Activated naive CD4-positive, alpha-beta T cell treated with Interleukin-2 at 50 U/mL for 16 hours (primary cell): ENCODE measurements at regions not wholly inside any gene's neighbourhood (a gene's known extent, or its start where the extent isn't known, plus 50 kb on each side); places are given as distances from the start of the nearest gene placed in this dataset.
"Not testable (repeated sequence)": the region's sequence is repeated elsewhere in the genome, so short reads cannot be mapped to it uniquely, and the experiment has no call there.

ENCODE experiments used
- DNase-seq: peaks from one replicate; pipeline ENCODE4 v3.0.0-alpha.2; 2020

DNA sequence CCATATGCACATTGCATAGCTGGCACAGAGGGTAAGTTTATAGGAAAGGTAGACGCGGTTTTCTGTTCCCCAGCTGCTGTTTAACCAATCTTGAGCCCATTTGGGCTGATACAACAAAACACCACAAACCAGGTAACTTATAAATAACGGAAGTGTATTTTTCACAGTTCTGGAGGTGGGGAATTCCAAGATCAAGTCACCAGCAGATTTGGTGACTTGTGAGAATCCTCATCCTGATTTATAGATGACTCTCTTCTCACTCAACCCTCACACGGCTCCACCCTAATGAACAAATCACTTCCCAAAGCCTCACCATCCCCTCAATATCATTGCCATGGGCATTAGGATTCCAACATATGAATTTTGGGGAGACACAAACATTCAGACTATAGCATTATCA, 694.4 kb upstream of the NR2F2 start:
- DNase-seq, result no peak

DNA sequence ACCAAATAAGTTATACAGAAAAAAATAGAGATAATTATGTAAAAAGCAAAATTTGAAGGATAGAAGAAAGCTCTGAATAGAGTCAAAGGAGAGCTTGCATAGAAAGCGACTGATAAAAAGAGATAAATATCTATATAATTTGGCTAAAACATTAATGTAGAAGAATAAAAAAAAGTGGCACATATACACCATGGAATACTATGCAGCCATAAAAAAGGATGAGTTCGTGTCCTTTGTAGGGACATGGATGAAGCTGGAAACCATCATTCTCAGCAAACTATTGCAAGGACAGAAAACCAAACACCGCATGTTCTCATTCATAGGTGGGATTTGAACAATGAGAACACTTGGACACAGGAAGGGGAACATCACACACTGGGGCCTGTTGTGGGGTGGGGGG, 693.3 kb upstream of the NR2F2 start:
- not testable (repeated sequence) for DNase-seq

GRCh38 chr15:95639208-95639607, 691.3 kb upstream of the NR2F2 start:
- DNase-seq, result no peak

DNA sequence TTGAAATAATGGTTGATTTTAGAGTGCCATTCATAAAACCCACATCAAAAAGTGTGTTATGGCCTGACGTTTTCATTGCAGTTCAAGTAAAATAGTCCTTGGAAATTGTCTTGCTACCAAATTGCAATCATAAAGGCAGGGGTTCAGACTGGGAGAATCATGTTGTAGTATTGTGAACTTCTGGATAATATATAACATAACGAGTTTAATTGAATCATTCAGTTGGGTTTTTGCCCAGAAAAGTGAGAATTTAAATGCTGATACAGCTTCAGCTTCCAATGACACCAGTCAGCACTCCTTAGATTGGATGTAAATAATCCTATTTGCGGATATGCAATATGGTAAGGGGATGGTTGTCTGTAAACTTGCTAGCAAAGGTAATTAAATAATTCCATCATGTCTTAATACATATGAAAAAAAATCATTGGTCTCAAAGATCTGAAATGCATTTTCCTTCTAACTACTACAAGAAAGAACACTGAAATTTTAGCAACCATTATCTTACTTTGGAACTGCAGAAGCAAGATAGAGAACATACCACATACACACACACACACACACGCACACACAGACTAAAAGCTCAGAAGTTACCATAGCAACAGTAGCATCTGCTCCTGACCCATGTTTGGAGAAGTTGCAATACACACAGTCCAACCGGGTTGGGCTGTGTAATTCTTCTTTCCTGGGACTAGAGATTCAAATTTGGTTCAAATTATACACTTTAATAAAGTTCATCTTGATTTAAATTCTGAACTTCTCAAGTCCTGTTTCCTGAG, 686.2 kb upstream of the NR2F2 start:
- no peak for DNase-seq

GRCh38 chr15:95645791-95646338, 684.6 kb upstream of the NR2F2 start:
- DNase-seq, result no peak

DNA sequence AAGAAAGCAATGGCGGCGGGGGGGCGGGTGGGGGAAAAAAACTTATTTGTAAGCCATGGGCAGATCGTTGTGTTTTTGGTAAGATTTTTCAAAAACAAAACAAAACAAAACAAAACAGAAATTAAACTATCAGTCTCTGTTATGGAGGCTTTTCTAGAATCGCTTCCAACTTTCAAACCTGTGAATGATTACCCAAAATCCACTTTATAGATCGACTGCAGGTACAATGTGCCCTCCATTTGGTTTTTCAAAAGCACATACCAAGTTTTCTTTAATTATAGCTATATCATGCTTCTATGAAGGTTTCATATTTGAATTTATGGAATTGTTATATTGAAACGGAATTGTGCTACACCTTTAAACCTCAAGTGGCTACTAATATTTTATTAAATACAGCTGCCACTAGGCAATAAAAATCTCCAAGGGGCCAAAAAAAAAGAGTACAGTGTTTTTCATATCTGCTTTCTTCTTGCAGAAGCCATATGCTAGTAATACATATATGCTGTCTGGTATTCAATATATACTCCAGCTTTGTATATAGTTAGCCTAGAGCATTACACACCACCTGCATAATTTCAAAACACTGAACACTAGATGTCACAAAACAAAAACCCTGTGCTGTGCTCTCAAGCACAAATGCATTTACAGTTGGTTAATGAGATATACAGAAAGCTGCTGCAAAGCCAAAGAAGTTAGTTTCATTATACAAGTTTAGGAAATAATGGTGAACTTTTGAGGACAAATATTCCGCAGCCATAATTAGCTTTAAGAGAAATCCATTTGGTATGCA, 683.8 kb upstream of the NR2F2 start:
- DNase-seq, result no peak

DNA sequence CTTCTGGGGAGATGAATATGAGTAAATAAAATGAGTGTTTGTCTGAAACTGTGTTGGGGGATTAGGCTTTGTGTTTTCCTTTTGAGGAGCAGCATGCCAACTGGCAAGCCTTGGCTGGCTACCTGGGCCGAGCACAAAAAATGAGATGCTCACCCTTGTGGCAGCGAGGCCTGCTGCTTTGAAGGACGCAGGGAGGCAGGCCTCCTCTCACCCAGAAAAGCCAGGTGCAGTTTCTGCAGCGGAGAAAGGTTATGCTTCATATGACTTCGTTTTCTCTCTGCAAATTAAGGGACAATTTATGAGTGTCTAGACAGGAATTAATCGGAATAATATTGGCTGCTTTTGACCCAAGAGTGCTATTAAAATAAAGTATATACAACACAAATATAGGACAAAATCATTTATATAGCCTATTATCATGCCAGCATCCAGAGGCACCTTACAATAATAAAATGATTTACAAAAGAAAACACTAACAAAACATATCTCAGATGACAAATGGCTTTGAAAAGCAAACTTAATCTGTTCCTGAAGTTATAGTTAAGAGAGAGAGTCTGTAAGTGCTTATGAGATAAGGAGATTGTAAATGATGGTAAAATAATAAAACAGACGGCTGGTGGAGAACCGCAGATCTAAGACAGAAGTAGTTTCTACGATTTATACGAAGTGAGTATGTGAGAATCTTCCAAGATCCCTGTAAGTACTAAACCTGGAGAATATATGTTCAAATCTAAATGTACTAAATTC, 682.8 kb upstream of the NR2F2 start:
- DNase-seq, result no peak

DNA sequence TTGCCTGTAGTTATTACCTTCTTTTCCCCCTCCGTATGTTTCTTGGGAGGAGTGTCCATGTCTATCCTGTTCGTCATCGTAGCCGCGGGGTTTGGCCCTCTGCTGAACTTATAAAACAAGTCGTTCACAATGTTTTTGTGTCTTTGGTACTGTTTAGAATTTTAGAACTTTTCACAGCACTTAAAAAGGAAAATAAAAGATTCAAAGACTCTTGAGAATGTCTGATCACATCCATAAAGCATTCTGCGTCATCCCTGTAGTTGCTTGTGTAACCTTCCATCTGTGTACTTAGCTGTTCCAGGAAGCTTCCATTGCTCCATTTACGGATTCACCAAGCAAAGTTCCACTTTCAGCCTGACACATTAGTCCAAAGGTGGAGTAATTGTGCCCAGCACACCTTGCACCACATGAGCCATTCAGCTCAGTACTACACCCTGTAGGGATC, 677.1 kb upstream of the NR2F2 start:
- DNase-seq, result no peak

- no peak for DNase-seq
Observed at GRCh38 chr15:95655089-95655607, 675.4 kb upstream of the NR2F2 start.

- DNase-seq, result no peak
Observed at GRCh38 chr15:95656595-95656994, 673.9 kb upstream of the NR2F2 start.

GRCh38 chr15:95658799-95659198, 671.7 kb upstream of the NR2F2 start:
- DNase-seq, result no peak

GRCh38 chr15:95659656-95660055, 670.8 kb upstream of the NR2F2 start:
- DNase-seq, result no peak

DNA sequence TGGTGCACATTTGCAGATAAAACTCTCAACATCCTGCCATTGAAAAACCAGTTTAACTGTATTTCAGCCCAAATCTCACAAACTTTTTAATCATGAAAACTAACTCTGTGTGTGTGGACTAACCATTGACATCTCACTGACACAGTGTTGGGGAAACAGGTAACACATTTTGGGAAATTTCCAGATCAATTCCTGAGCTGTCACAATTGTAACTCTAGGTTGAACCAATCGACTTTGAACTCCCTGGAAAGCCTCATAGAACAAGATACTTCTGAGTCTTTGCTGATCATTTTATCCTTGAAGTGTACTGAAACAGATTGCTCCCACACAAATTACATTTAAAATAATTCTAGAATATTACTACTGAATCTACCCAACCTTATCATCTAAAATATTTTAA, 667.9 kb upstream of the NR2F2 start:
- DNase-seq, result no peak

GRCh38 chr15:95663156-95664100, 667.1 kb upstream of the NR2F2 start:
- no peak for DNase-seq

DNA sequence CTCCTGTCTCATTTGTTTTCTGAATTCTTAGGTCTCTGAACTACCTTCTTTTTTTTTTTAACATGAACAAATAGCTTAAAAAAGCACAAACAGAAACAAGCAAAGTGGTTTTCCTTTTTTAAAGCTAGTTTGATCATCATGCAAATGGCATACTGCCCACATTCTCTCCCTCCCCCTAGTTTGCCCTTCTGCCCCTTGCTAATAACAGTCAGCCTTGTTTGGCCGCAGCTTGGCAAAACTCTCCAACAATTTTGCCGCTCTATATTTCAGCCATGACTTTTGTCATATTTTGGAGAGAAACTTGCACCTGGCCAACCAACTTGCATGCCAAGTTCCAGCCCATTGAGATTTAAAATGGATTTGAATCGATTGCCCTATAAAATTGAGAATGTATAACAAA, 666.0 kb upstream of the NR2F2 start:
- DNase-seq, result no peak

GRCh38 chr15:95669146-95669922, 661.2 kb upstream of the NR2F2 start:
- DNase-seq, result no peak

DNA sequence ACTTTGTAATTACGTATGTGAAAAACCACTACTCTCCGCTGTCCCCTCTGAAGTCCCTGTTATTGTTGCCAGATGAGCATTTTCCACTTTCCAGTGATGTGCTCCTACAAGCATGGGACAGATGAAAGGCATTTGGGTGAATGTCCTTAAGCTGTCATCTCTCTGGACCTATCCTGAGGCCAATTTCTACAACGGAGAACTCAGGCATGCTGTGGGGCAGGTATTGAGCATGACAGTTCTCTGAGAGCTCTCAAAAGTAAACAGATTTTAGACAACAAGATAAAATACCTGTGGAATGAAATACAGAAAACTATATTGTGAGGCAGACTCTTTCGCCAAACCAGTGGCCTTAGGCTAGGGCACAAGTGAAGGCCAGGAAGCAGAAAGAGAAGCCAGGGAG, 656.5 kb upstream of the NR2F2 start:
- DNase-seq, result no peak

DNA sequence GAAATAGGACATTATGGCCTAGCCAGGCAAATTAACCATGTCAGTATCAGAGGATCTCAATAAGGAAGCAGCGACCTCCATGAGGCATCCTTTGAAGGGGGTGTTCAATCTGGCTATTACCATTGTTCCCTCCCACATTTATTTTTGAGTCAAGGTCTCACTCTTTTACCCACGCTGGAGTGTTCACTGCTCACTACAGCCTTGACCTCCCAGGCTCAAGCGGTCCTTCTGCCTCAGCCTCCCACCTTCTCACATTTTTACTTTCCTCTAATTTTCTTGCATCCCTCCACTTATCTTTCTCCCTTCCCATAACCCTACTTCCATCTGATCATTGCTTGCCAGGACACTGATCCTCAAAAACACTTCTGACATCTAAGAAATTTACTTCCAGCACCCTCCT, 654.0 kb upstream of the NR2F2 start:
- DNase-seq, result no peak

GRCh38 chr15:95679847-95680582, 650.5 kb upstream of the NR2F2 start:
- no peak for DNase-seq

- no peak for DNase-seq
Observed at GRCh38 chr15:95680728-95681127, 649.8 kb upstream of the NR2F2 start.
